SK-N-SH treated with all-trans-retinoic acid at 6 μM for 48 hours (cell line): ENCODE measurements at regions not wholly inside any gene's neighbourhood (a gene's known extent, or its start where the extent isn't known, plus 50 kb on each side); places are given as distances from the start of the nearest gene placed in this dataset.

Experiments
- ATAC-seq: fragments of 200-7000 bp; cut with Tn5 transposase; 3 replicates; pipeline ENCODE4 v1.9.1; 2020; ENCODE audit warnings: mild to moderate bottlenecking, moderate library complexity
- BACH2 ChIP-seq: fragments of 250-450 bp; sonication (Bioruptor Pico); IDR thresholded peaks from 2 replicates; pipeline ENCODE4 v1.9.0; 2021; ENCODE audit warnings: mild to moderate bottlenecking, borderline replicate concordance
- CSDC2 ChIP-seq: fragments of 250-450 bp; sonication (Bioruptor Pico); IDR thresholded peaks from 2 replicates; pipeline ENCODE4 v1.5.0; 2020; ENCODE audit warnings: mild to moderate bottlenecking, moderate library complexity
- CSRNP3 ChIP-seq: fragments of 250-450 bp; sonication (Bioruptor Pico); IDR thresholded peaks from 2 replicates; pipeline ENCODE4 v1.5.1; 2021; ENCODE audit warnings: mild to moderate bottlenecking, moderate library complexity
- ESRRG ChIP-seq: fragments of 250-450 bp; sonication (Bioruptor Pico); IDR thresholded peaks from 2 replicates; pipeline ENCODE4 v1.6.1; 2021; ENCODE audit warnings: mild to moderate bottlenecking
- GLIS3 ChIP-seq: fragments of 250-450 bp; sonication (Bioruptor Pico); IDR thresholded peaks from 2 replicates; pipeline ENCODE4 v1.5.0; 2020; ENCODE audit warnings: mild to moderate bottlenecking, moderate library complexity
- ISL1 ChIP-seq: fragments of 250-450 bp; sonication (Bioruptor Pico); IDR thresholded peaks from 2 replicates; pipeline ENCODE4 v2.1.2; 2022; ENCODE audit warnings: mild to moderate bottlenecking, moderate library complexity
- PATZ1 ChIP-seq: fragments of 250-450 bp; sonication (Bioruptor Pico); IDR thresholded peaks from 2 replicates; pipeline ENCODE4 v1.8.0; 2020; ENCODE audit warnings: mild to moderate bottlenecking, moderate library complexity, borderline replicate concordance
- POU6F1 ChIP-seq: fragments of 250-450 bp; sonication (Bioruptor Pico); IDR thresholded peaks from 2 replicates; pipeline ENCODE4 v1.8.0; 2021; ENCODE audit warnings: low read depth, mild to moderate bottlenecking, moderate library complexity, borderline replicate concordance
- RARB ChIP-seq: fragments of 250-450 bp; sonication (Bioruptor Pico); IDR thresholded peaks from 2 replicates; pipeline ENCODE4 v1.8.0; 2021; ENCODE audit warnings: mild to moderate bottlenecking, moderate library complexity
- SNAI2 ChIP-seq: fragments of 250-450 bp; sonication (Bioruptor Pico); IDR thresholded peaks from 2 replicates; pipeline ENCODE4 v1.5.0; 2020; ENCODE audit warnings: mild to moderate bottlenecking, moderate library complexity
- TCF4 ChIP-seq: fragments of 250-450 bp; sonication (Bioruptor Pico); IDR thresholded peaks from 2 replicates; pipeline ENCODE4 v1.8.0; 2021; ENCODE audit warnings: mild to moderate bottlenecking, moderate library complexity, borderline replicate concordance
- TSHZ2 ChIP-seq: fragments of 250-450 bp; sonication (Bioruptor Pico); IDR thresholded peaks from 2 replicates; pipeline ENCODE4 v1.5.0; 2020; ENCODE audit warnings: mild to moderate bottlenecking, moderate library complexity
- ZC3H10 ChIP-seq: fragments of 250-450 bp; sonication (Bioruptor Pico); IDR thresholded peaks from 2 replicates; pipeline ENCODE4 v1.5.1; 2021; ENCODE audit warnings: mild to moderate bottlenecking, moderate library complexity
- ZFP3 ChIP-seq: fragments of 250-450 bp; sonication (Bioruptor Pico); IDR thresholded peaks from 2 replicates; pipeline ENCODE4 v1.5.0; 2020; ENCODE audit warnings: mild to moderate bottlenecking, moderate library complexity
- ZFP30 ChIP-seq: fragments of 450-650 bp; formaldehyde crosslinking; IDR thresholded peaks from 2 replicates; pipeline ENCODE4 v1.5.0; 2022; ENCODE audit warnings: mild to moderate bottlenecking, moderate library complexity
- ZNF70 ChIP-seq: fragments of 450-650 bp; formaldehyde crosslinking; IDR thresholded peaks from 2 replicates; pipeline ENCODE4 v1.5.0; 2020; ENCODE audit warnings: mild to moderate bottlenecking, moderate library complexity
- ZNF8 ChIP-seq: fragments of 450-650 bp; formaldehyde crosslinking; IDR thresholded peaks from 2 replicates; pipeline ENCODE4 v1.5.0; 2020; ENCODE audit warnings: mild to moderate bottlenecking, moderate library complexity
- TF ChIP-seq, protein P1 (sequence below): fragments of 250-450 bp; sonication (Bioruptor Pico); IDR thresholded peaks from 2 replicates; pipeline ENCODE4 v1.5.1; 2020; ENCODE audit warnings: low read depth, mild to moderate bottlenecking, moderate library complexity

DNA sequence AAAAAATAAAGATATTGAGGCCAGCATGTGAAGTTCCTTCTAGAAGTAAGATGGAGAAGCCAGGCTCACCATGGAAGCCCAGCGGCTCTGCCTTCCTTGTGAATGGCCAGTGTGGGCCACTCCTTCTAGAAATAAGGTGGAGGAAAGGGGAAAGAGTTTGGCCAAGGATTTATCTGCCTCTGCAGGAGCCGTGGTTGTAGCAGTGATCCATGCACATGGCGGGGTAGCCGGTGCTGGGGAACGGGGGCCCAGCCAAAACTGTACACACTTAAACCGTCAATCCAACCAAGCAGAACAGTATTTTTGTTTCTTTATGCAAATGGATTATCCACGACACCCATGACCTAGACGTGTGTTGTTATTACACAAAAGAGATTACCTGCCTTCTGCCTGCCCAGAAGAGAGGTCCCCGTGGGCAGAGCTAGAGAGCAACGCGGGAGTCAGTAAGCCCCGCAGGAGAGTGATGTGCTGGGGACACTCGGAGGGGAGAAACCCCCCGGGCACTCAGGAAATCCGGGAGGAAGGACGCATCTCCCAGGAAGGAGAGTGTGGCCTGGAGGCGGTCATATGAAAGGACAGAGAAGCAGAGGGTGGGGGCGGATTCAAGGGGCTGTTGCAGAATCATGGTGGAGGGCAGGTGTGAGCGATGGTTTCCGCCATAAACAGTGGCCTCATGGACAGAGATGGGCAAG is 218.4 kb upstream of the PPP2R2D start (continued):
- TF ChIP-seq TSHZ2 (CRISPR knock-in tag), result no peak
- TF ChIP-seq ISL1, result no peak
- TF ChIP-seq CSDC2, result no peak
- TF ChIP-seq TCF4 (CRISPR knock-in tag), result no peak
- TF ChIP-seq, protein P1, sequence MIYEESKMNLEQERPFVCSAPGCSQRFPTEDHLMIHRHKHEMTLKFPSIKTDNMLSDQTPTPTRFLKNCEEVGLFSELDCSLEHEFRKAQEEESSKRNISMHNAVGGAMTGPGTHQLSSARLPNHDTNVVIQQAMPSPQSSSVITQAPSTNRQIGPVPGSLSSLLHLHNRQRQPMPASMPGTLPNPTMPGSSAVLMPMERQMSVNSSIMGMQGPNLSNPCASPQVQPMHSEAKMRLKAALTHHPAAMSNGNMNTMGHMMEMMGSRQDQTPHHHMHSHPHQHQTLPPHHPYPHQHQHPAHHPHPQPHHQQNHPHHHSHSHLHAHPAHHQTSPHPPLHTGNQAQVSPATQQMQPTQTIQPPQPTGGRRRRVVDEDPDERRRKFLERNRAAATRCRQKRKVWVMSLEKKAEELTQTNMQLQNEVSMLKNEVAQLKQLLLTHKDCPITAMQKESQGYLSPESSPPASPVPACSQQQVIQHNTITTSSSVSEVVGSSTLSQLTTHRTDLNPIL, result no peak
- no peak for TF ChIP-seq GLIS3 (CRISPR knock-in tag)

DNA sequence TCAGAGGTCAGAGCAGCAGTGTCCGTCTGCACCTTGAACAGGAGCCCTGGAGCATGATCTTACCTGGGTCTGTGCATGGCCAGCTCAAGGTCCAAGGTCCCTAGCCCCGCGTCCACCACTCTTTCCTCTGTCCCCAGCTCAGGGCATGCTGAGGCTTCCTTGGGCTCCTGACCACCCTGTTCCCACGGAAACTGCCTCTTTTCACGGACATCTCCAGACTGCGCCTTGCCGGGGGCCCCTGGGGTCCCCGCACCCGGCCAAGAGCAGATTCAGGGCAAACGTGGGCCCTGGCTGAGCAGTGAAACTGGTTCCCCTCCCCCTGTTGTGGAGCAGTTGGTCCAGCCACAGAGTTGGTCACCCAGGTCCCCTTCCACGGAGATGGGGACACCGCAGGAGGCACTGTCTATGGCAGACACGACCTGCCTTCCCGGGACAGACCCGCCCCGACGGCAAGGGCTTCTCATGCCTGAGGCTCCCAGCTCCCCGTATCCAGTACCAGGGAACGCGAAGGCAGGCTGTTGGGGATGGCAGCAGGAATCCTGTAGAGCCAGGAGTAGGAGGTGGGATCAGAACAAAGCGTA is 217.4 kb upstream of the PPP2R2D start:
- no peak for ATAC-seq
- TF ChIP-seq BACH2 (CRISPR knock-in tag) (no peak), POU6F1 (no peak), CSRNP3 (CRISPR knock-in tag) (no peak), ISL1 (no peak), ZFP30 (no peak), GLIS3 (CRISPR knock-in tag) (no peak), ZC3H10 (CRISPR knock-in tag) (no peak), TCF4 (CRISPR knock-in tag) (no peak), ZNF8 (CRISPR knock-in tag) (no peak), CSDC2 (no peak), ZFP3 (CRISPR knock-in tag) (no peak), RARB (CRISPR knock-in tag) (no peak), PATZ1 (no peak), ZNF70 (CRISPR knock-in tag) (no peak), TSHZ2 (CRISPR knock-in tag) (no peak)

GRCh38 chr10:131683941-131684340 is 216.9 kb upstream of the PPP2R2D start:
- ATAC-seq, result no peak
- TF ChIP-seq BACH2 (CRISPR knock-in tag) (no peak), ESRRG (CRISPR knock-in tag) (no peak), ISL1 (no peak), TSHZ2 (CRISPR knock-in tag) (no peak), POU6F1 (no peak), GLIS3 (CRISPR knock-in tag) (no peak), ZNF70 (CRISPR knock-in tag) (no peak), ZC3H10 (CRISPR knock-in tag) (no peak), SNAI2 (CRISPR knock-in tag) (no peak), TCF4 (CRISPR knock-in tag) (no peak)
